Subcutaneous abdominal adipose tissue (tissue), 5 donors: ENCODE measurements at regions not wholly inside any gene's neighbourhood (a gene's known extent, or its start where the extent isn't known, plus 50 kb on each side); places are given as distances from the start of the nearest gene placed in this dataset.
"Not testable (repeated sequence)": the region's sequence is repeated elsewhere in the genome, so short reads cannot be mapped to it uniquely, and the experiment has no call there.

Experiments used
- H3K27ac ChIP-seq: one replicate; pipeline ENCODE4 v1.7.0; 2013; ENCODE audit warnings: low read depth, mild to moderate bottlenecking, inconsistent platforms, low read length, moderate library complexity
- H3K27me3 ChIP-seq, 5 donors: one replicate each; pipeline ENCODE4 v1.7.0; 2013; ENCODE audit warnings: low read length in 5 of 5, inconsistent platforms in 1 of 5; ENCODE audit not compliant: control insufficient read depth in 5 of 5, insufficient read depth in 4 of 5
- H3K36me3 ChIP-seq, 5 donors: one replicate each; pipeline ENCODE4 v1.7.0; 2013; ENCODE audit warnings: low read length in 5 of 5; ENCODE audit not compliant: control insufficient read depth in 5 of 5, insufficient read depth in 5 of 5
- H3K4me1 ChIP-seq, 5 donors: one replicate each; pipeline ENCODE4 v1.7.0; 2013; ENCODE audit warnings: low read length in 5 of 5, mild to moderate bottlenecking in 3 of 5, moderate library complexity in 1 of 5; ENCODE audit not compliant: control insufficient read depth in 5 of 5, insufficient read depth in 5 of 5
- H3K4me3 ChIP-seq, 5 donors: one replicate each; pipeline ENCODE4 v1.7.0; 2013; ENCODE audit warnings: low read length in 5 of 5, low read depth in 1 of 5
- H3K9ac ChIP-seq, 5 donors: one replicate each; pipeline ENCODE4 v1.7.0; 2013; ENCODE audit warnings: low read length in 5 of 5, mild to moderate bottlenecking in 4 of 5, moderate library complexity in 3 of 5
- H3K9me3 ChIP-seq, 5 donors: one replicate each; pipeline ENCODE4 v1.7.0; 2013; ENCODE audit warnings: low read length in 5 of 5; ENCODE audit not compliant: control insufficient read depth in 5 of 5
- donor health status: healthy.
- donor health status: healthy.
- donor health status: healthy.
- donor health status: healthy.
- donor health status: healthy.

- Histone ChIP-seq H3K27ac (no peak overlapping the region), H3K4me3 (no peak overlapping the region), H3K9me3 (peaks cover 0 to 7% (median 6%) of the 10 kb centered on the region in 5 donors), H3K9ac (no peak overlapping the region), H3K27me3 (no peaks in the 10 kb centered on the region), H3K4me1 (peaks cover 0 to 5% (median 0%) of the 10 kb centered on the region in 5 donors), H3K36me3 (no peaks in the 10 kb centered on the region)
Observed at GRCh38 chr6:19921786-19922185, 84.6 kb downstream of the ID4 start.

GRCh38 chr6:19925533-19925932 lies 88.4 kb downstream of the ID4 start:
- no peaks in the 10 kb centered on the region for H3K27me3 ChIP-seq
- H3K4me3 ChIP-seq, result no peak overlapping the region
- H3K9me3 ChIP-seq, result no peaks in the 10 kb centered on the region
- H3K36me3 ChIP-seq, result no peaks in the 10 kb centered on the region
- H3K4me1 ChIP-seq, result peaks cover 0 to 5% (median 0%) of the 10 kb centered on the region in 5 donors
- H3K9ac ChIP-seq, result no peak overlapping the region
- H3K27ac ChIP-seq, result no peak overlapping the region

- Histone ChIP-seq H3K27ac (no peak overlapping the region), H3K27me3 (no peaks in the 10 kb centered on the region), H3K9me3 (no peaks in the 10 kb centered on the region), H3K36me3 (no peaks in the 10 kb centered on the region), H3K9ac (no peak overlapping the region), H3K4me1 (peaks cover 0 to 9% (median 0%) of the 10 kb centered on the region in 5 donors), H3K4me3 (no peak overlapping the region)
Observed at GRCh38 chr6:19928461-19928860, 91.3 kb downstream of the ID4 start.

- Histone ChIP-seq H3K4me1 (peaks cover 0 to 9% (median 0%) of the 10 kb centered on the region in 5 donors), H3K27ac (no peak overlapping the region), H3K9ac (no peak overlapping the region), H3K9me3 (no peaks in the 10 kb centered on the region), H3K4me3 (no peak overlapping the region), H3K27me3 (no peaks in the 10 kb centered on the region), H3K36me3 (no peaks in the 10 kb centered on the region)
Observed at GRCh38 chr6:19929312-19929711, 92.1 kb downstream of the ID4 start.

GRCh38 chr6:19934996-19935591 lies 97.9 kb downstream of the ID4 start:
- Histone ChIP-seq H3K27ac (peak overlapping the region; percentile 41), H3K4me3 (no peak overlapping the region), H3K4me1 (peaks cover 0 to 11% (median 0%) of the 10 kb centered on the region in 5 donors), H3K27me3 (no peaks in the 10 kb centered on the region), H3K9ac (no peak overlapping the region), H3K36me3 (no peaks in the 10 kb centered on the region), H3K9me3 (no peaks in the 10 kb centered on the region)

- H3K27me3 ChIP-seq, H3K36me3 ChIP-seq, H3K9me3 ChIP-seq, H3K27ac ChIP-seq, H3K4me1 ChIP-seq, H3K4me3 ChIP-seq, H3K9ac ChIP-seq: not testable (repeated sequence)
Observed at GRCh38 chr6:19939321-19939720, 102.2 kb downstream of the ID4 start.

GRCh38 chr6:19939926-19940325 lies 102.8 kb downstream of the ID4 start:
- not testable (repeated sequence) for H3K4me1 ChIP-seq, H3K9me3 ChIP-seq, H3K36me3 ChIP-seq, H3K9ac ChIP-seq, H3K27me3 ChIP-seq, H3K4me3 ChIP-seq, H3K27ac ChIP-seq

GRCh38 chr6:19943042-19943441 lies 105.9 kb downstream of the ID4 start:
- Histone ChIP-seq H3K27ac (no peak overlapping the region), H3K36me3 (no peaks in the 10 kb centered on the region), H3K9ac (no peak overlapping the region), H3K9me3 (no peaks in the 10 kb centered on the region), H3K4me1 (no peaks in the 10 kb centered on the region), H3K4me3 (no peak overlapping the region), H3K27me3 (no peaks in the 10 kb centered on the region)

GRCh38 chr6:19945843-19946358 lies 108.7 kb downstream of the ID4 start:
- Histone ChIP-seq H3K4me3 (no peak overlapping the region), H3K4me1 (no peaks in the 10 kb centered on the region), H3K9ac (no peak overlapping the region), H3K27ac (no peak overlapping the region), H3K9me3 (peaks cover 0 to 2% (median 0%) of the 10 kb centered on the region in 5 donors), H3K36me3 (no peaks in the 10 kb centered on the region), H3K27me3 (no peaks in the 10 kb centered on the region)

GRCh38 chr6:19949155-19949554 lies 112.0 kb downstream of the ID4 start:
- Histone ChIP-seq H3K4me3 (no peak overlapping the region), H3K9me3 (peaks cover 0 to 4% (median 2%) of the 10 kb centered on the region in 5 donors), H3K4me1 (no peaks in the 10 kb centered on the region), H3K9ac (no peak overlapping the region), H3K27me3 (no peaks in the 10 kb centered on the region), H3K36me3 (no peaks in the 10 kb centered on the region), H3K27ac (no peak overlapping the region)
